PC-3 (cell line): ENCODE measurements at regions not wholly inside any gene's neighbourhood (a gene's known extent, or its start where the extent isn't known, plus 50 kb on each side); places are given as distances from the start of the nearest gene placed in this dataset.

Source experiments
- CTCF ChIP-seq: fragments of 300-600 bp; sonication (generic); conservative IDR thresholded peaks from 2 replicates; pipeline ENCODE4 v1.5.1; 2017; ENCODE audit warnings: antibody characterized with exemption, low read depth, mild to moderate bottlenecking, low read length
- EZH2 ChIP-seq: fragments of 300-600 bp; sonication (generic); IDR thresholded peaks from one replicate; pipeline ENCODE4 v1.6.1; 2017; ENCODE audit warnings: antibody characterized with exemption, mild to moderate bottlenecking, low read length; ENCODE audit not compliant: unreplicated experiment

- TF ChIP-seq CTCF (no peak), EZH2 (no peak)
Measured at GRCh38 chr20:11372876-11373790, 544.6 kb upstream of the BTBD3 start.
